Activated T-cell treated with anti-CD3 and anti-CD28 coated beads, Interleukin-2, amount 50 U/mL, for 72 hours (primary cell): ENCODE measurements at regions not wholly inside any gene's neighbourhood (a gene's known extent, or its start where the extent isn't known, plus 50 kb on each side); places are given as distances from the start of the nearest gene placed in this dataset.
"Not testable (repeated sequence)": the region's sequence is repeated elsewhere in the genome, so short reads cannot be mapped to it uniquely, and the experiment has no call there.

Experiments used
- ATAC-seq, 2 donors: fragments of 150-1000 bp; cut with Tn5 transposase; replicated peaks in 1 of 2; 2 replicates each; pipeline ENCODE4 v1.10.0; 2021; ENCODE audit warnings: moderate library complexity in 2 of 2, mild to moderate bottlenecking in 1 of 2
- DNase-seq, 2 donors: peaks; one replicate each; pipeline ENCODE4 v3.0.0; 2021 to 2022; ENCODE audit warnings: mixed read lengths in 1 of 2
- H3K27ac Mint-ChIP-seq: one replicate; pipeline ENCODE4 v1.8.0; 2022; ENCODE audit warnings: mild to moderate bottlenecking, moderate library complexity, mixed read lengths
- H3K27me3 Mint-ChIP-seq: one replicate; pipeline ENCODE4 v1.8.0; 2022; ENCODE audit warnings: low read depth, mixed read lengths
- H3K36me3 Mint-ChIP-seq, 2 donors: one replicate each; pipeline ENCODE4 v1.8.0; 2022; ENCODE audit warnings: mixed read lengths in 2 of 2, mild to moderate bottlenecking in 1 of 2; ENCODE audit not compliant: insufficient read depth in 2 of 2
- H3K4me1 Mint-ChIP-seq: one replicate; pipeline ENCODE4 v1.8.0; 2022; ENCODE audit warnings: low read depth, mixed read lengths
- H3K4me3 Mint-ChIP-seq, 2 donors: one replicate each; pipeline ENCODE4 v1.8.0; 2022; ENCODE audit warnings: mild to moderate bottlenecking in 2 of 2, mixed read lengths in 2 of 2, moderate library complexity in 2 of 2
- H3K9me3 Mint-ChIP-seq, 2 donors: one replicate each; pipeline ENCODE4 v1.8.0; 2022; ENCODE audit warnings: mixed read lengths in 2 of 2

DNA sequence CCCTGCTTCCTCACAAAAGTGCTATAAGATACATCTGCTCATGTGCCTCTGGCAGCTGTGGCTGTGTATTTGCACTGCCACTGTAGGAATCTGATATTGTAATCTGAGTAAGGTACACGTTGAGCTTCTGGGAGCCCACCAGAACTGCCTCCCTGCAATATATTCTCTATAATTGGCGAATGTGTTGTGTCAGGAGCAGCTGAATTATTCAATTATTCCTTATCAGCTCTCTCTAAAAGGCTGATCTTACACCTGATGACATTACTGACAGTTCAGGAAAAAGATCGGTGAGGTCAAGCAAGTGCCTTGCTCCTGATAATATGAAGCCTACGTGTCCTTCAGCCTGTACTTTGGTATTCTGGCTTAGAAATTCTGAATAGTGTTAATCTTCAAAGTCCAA is 1015.0 kb downstream of the CDH9 start:
- no peaks in the 10 kb centered on the region for H3K27me3 Mint-ChIP-seq
- H3K9me3 Mint-ChIP-seq, result peaks cover 0 to 2% of the 10 kb centered on the region in 2 donors
- no peak for DNase-seq
- H3K4me1 Mint-ChIP-seq, result no peaks in the 10 kb centered on the region
- no peaks in the 10 kb centered on the region for H3K36me3 Mint-ChIP-seq
- ATAC-seq, result no peak
- H3K27ac Mint-ChIP-seq, result no peak overlapping the region
- no peak overlapping the region for H3K4me3 Mint-ChIP-seq

- no peak overlapping the region for H3K27ac Mint-ChIP-seq
- no peak overlapping the region for H3K4me3 Mint-ChIP-seq
- no peaks in the 10 kb centered on the region for H3K27me3 Mint-ChIP-seq
- no peaks in the 10 kb centered on the region for H3K4me1 Mint-ChIP-seq
- ATAC-seq (no peak), DNase-seq (no peak)
- H3K36me3 Mint-ChIP-seq, result no peaks in the 10 kb centered on the region
- peaks cover 5 to 6% of the 10 kb centered on the region in 2 donors for H3K9me3 Mint-ChIP-seq
Measured at GRCh38 chr5:26014206-26014605, 1024.2 kb downstream of the CDH9 start.

- no peaks in the 10 kb centered on the region for H3K27me3 Mint-ChIP-seq
- H3K4me3 Mint-ChIP-seq, result no peak overlapping the region
- H3K36me3 Mint-ChIP-seq, result no peaks in the 10 kb centered on the region
- no peak overlapping the region for H3K27ac Mint-ChIP-seq
- peaks cover 6 to 7% of the 10 kb centered on the region in 2 donors for H3K9me3 Mint-ChIP-seq
- DNase-seq (no peak), ATAC-seq (no peak)
- no peaks in the 10 kb centered on the region for H3K4me1 Mint-ChIP-seq
Measured at GRCh38 chr5:26012078-26012477, 1026.3 kb downstream of the CDH9 start.

DNA sequence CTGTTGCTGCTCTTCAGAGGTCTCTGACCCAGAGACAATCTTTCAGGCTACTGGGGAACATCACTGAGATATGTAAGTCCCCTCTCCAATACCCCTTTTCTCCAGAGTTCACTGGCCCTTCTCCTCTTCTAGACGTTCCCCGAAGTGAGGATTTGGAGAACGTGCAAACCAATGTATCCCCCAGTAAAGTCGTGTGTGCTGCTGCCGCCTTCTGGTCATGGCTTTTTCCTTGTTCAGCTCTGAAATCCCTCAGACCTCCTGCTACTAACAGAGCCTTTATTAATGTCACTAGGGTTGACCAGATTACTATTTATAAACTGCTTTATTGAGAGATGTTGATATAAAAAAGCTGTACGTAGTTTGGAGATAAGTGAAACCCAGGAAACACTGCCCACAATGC is 1028.6 kb downstream of the CDH9 start:
- Mint-ChIP-seq H3K27me3 (no peaks in the 10 kb centered on the region), H3K4me1 (no peaks in the 10 kb centered on the region), H3K27ac (no peak overlapping the region), H3K9me3 (peaks cover 9 to 10% of the 10 kb centered on the region in 2 donors), H3K4me3 (no peak overlapping the region), H3K36me3 (no peaks in the 10 kb centered on the region)
- ATAC-seq (no peak), DNase-seq (no peak)

GRCh38 chr5:26003966-26004365 is 1034.4 kb downstream of the CDH9 start:
- Mint-ChIP-seq H3K27me3 (no peaks in the 10 kb centered on the region), H3K9me3 (peaks cover 5 to 9% of the 10 kb centered on the region in 2 donors), H3K4me3 (no peak overlapping the region), H3K27ac (no peak overlapping the region), H3K4me1 (no peaks in the 10 kb centered on the region), H3K36me3 (no peaks in the 10 kb centered on the region)
- ATAC-seq (no peak), DNase-seq (no peak)

- no peaks in the 10 kb centered on the region for H3K4me1 Mint-ChIP-seq
- no peaks in the 10 kb centered on the region for H3K27me3 Mint-ChIP-seq
- ATAC-seq (no peak), DNase-seq (no peak)
- peaks cover 0 to 2% of the 10 kb centered on the region in 2 donors for H3K36me3 Mint-ChIP-seq
- H3K27ac Mint-ChIP-seq, result no peak overlapping the region
- no peak overlapping the region for H3K4me3 Mint-ChIP-seq
- peaks cover 2 to 5% of the 10 kb centered on the region in 2 donors for H3K9me3 Mint-ChIP-seq
Measured at GRCh38 chr5:25995209-25995608, 1043.2 kb downstream of the CDH9 start.

DNA sequence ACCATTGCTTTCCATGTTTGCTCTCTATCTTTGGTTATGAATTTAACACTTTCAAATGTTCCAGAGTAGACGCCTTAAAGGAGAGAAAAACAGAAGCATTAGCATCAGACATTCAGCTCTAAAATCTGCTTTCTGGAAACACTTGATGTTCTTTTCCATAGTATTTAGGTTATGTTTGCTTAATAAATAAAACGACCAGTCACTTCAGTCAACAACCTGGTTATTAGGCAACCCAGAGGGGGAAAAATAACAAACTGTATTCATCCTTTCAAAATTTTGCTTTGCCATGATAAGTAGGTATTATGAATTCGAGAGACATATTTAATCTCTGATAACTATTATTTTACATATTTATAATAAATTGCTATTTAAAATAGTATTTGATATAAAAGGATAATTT is 1044.7 kb downstream of the CDH9 start:
- ATAC-seq (no peak), DNase-seq (no peak)
- peaks cover 0 to 2% of the 10 kb centered on the region in 2 donors for H3K36me3 Mint-ChIP-seq
- H3K27ac Mint-ChIP-seq, result no peak overlapping the region
- no peaks in the 10 kb centered on the region for H3K4me1 Mint-ChIP-seq
- peaks cover under 1 to 2% of the 10 kb centered on the region in 2 donors for H3K9me3 Mint-ChIP-seq
- H3K27me3 Mint-ChIP-seq, result no peaks in the 10 kb centered on the region
- no peak overlapping the region for H3K4me3 Mint-ChIP-seq

- ATAC-seq, result no peak
- Mint-ChIP-seq H3K27me3 (no peaks in the 10 kb centered on the region), H3K9me3 (peaks cover 0 to 2% of the 10 kb centered on the region in 2 donors), H3K4me3 (no peak overlapping the region), H3K27ac (no peak overlapping the region), H3K36me3 (peaks cover 0 to 2% of the 10 kb centered on the region in 2 donors), H3K4me1 (no peaks in the 10 kb centered on the region)
- no peak for DNase-seq
Measured at GRCh38 chr5:25991639-25992038, 1046.7 kb downstream of the CDH9 start.

GRCh38 chr5:25990771-25991170 is 1047.6 kb downstream of the CDH9 start:
- no peak for ATAC-seq
- Mint-ChIP-seq H3K36me3 (peaks cover 0 to 2% of the 10 kb centered on the region in 2 donors), H3K4me1 (no peaks in the 10 kb centered on the region), H3K4me3 (no peak overlapping the region), H3K27me3 (no peaks in the 10 kb centered on the region), H3K9me3 (peaks cover 0 to 2% of the 10 kb centered on the region in 2 donors), H3K27ac (no peak overlapping the region)
- DNase-seq, result no peak

DNA sequence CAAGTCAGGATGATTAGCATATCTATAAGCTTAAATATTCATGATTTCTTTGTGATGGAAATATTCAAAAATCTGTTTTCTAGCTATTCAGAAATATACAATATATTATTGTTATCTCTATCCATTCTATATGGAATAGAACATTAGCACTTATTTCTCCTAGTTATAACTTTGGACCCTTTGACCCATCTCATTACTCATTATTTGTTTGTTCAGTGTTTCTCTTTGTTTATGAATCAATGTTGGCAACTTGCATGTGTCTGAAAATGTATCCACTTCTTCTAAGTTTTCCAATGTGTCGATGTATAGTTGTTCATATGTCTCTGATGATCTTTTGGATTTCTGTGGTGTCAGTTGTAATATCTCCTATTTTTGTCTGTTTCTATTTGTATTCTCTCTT is 1059.3 kb downstream of the CDH9 start:
- Mint-ChIP-seq H3K27ac (no peak overlapping the region), H3K4me1 (no peaks in the 10 kb centered on the region), H3K9me3 (peaks cover 2 to 6% of the 10 kb centered on the region in 2 donors), H3K27me3 (no peaks in the 10 kb centered on the region), H3K4me3 (no peak overlapping the region), H3K36me3 (peaks cover 2 to 4% of the 10 kb centered on the region in 2 donors)
- ATAC-seq, result no peak
- no peak for DNase-seq

DNA sequence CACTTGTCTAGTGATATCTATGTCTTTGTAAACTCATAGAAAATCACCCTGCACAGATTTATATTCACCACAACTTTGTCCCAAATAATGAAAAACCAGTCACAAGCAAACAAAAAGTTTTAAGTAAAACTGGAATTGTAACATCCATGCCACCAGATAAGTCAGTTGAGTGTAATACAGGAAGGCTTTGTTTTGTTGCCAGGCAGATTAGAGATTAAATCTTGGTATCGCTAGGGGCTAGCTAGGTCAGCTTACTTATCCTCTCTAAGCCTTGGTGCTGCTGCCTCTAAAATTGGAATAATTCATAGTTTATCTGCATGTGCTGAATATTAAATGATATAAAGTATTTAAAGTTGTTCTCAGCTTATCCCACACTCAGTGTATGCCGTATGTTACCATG is 1062.5 kb downstream of the CDH9 start:
- ATAC-seq (no peak), DNase-seq (no peak)
- Mint-ChIP-seq H3K4me3 (no peak overlapping the region), H3K4me1 (no peaks in the 10 kb centered on the region), H3K27ac (no peak overlapping the region), H3K36me3 (peaks cover 3 to 4% of the 10 kb centered on the region in 2 donors), H3K9me3 (peaks cover 2 to 11% of the 10 kb centered on the region in 2 donors), H3K27me3 (no peaks in the 10 kb centered on the region)

DNA sequence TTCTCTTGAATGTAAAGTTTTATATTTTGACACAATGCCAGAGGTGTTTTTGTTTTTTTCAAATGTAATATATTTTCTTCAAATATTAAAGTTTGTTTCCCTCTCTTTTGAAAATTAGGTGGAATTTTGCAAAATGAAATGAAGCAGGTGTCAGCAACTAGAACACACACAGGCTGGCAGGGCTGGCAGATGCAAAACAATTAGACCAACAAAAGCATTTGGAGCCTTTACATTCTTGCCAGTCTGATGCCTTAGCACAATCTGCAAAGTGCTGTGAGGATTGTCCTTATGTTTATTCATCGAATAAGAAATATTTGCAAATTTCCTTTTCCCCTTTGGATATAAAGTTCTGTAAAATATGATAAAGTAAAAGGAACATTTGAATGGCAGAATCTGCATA is 1063.9 kb downstream of the CDH9 start:
- peaks cover 0 to 3% of the 10 kb centered on the region in 2 donors for H3K36me3 Mint-ChIP-seq
- H3K27ac Mint-ChIP-seq, result no peak overlapping the region
- H3K4me1 Mint-ChIP-seq, result no peaks in the 10 kb centered on the region
- no peaks in the 10 kb centered on the region for H3K27me3 Mint-ChIP-seq
- DNase-seq (no peak), ATAC-seq (no peak)
- H3K4me3 Mint-ChIP-seq, result no peak overlapping the region
- peaks cover 0 to 7% of the 10 kb centered on the region in 2 donors for H3K9me3 Mint-ChIP-seq

GRCh38 chr5:25970906-25971489 is 1067.4 kb downstream of the CDH9 start:
- no peak overlapping the region for H3K27ac Mint-ChIP-seq
- H3K27me3 Mint-ChIP-seq, result no peaks in the 10 kb centered on the region
- peaks cover 2 to 8% of the 10 kb centered on the region in 2 donors for H3K9me3 Mint-ChIP-seq
- H3K4me1 Mint-ChIP-seq, result no peaks in the 10 kb centered on the region
- H3K36me3 Mint-ChIP-seq, result peaks cover 0 to 2% of the 10 kb centered on the region in 2 donors
- no peak overlapping the region for H3K4me3 Mint-ChIP-seq
- no peak for ATAC-seq
- DNase-seq, result no peak

DNA sequence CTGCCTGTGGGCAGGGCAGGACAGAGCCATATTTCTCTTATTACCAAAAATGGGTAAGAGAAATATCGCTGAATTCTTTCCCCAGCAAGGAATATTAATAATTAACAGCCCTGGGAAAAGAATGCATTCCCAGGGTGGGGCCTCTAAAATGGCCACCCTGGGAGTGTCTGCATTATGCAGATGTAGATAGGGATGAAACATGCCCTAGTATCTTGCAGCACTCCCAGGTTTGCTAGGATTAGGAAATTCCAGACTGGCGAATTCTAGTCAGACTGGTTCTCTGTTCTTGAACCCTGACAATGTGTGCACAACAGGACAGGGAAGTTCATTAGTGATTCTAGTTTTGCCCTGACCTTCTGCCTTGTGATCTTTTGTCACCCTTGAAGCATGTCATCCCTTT is 1069.3 kb downstream of the CDH9 start:
- not testable (repeated sequence) for DNase-seq, H3K9me3 Mint-ChIP-seq, H3K4me1 Mint-ChIP-seq, H3K27ac Mint-ChIP-seq, H3K4me3 Mint-ChIP-seq, ATAC-seq, H3K27me3 Mint-ChIP-seq, H3K36me3 Mint-ChIP-seq
